GM12878 (cell line): ENCODE measurements at regions not wholly inside any gene's neighbourhood (a gene's known extent, or its start where the extent isn't known, plus 50 kb on each side); places are given as distances from the start of the nearest gene placed in this dataset.

Experiments used
- ATAC-seq: fragments of 200-7000 bp; cut with Tn5 transposase; 3 replicates; pipeline ENCODE4 v1.9.1; 2020; ENCODE audit warnings: mild to moderate bottlenecking, moderate library complexity
- BruUV-seq: library from RNA; stranded (reverse); fragments of 400-500 nt; replicated peaks from 2 replicates; lab custom pipeline; 2021; lab: Mats Ljungman, UMichigan
- CTCF ChIA-PET: fragments of 300-600 bp; sonication (Branson Sonifier 250); formaldehyde crosslinking; extraction: SDS; loops from one replicate; lab custom pipeline; 2021; ENCODE audit warnings: inconsistent platforms; lab: Yijun Ruan, JAX
- POLR2A ChIA-PET: fragments of 350-600 bp; formaldehyde crosslinking; extraction: SDS; loops from one replicate; lab custom pipeline; 2021; ENCODE audit warnings: inconsistent platforms; lab: Charles Lee
- RAD21 ChIA-PET: fragments of 300-600 bp; sonication (Branson Sonifier 250); formaldehyde crosslinking; loops from one replicate; lab custom pipeline; 2023; ENCODE audit warnings: antibody characterized with exemption; ENCODE audit not compliant: unreplicated experiment; lab: Charles Lee
- SMC1A ChIA-PET: fragments of 300-600 bp; sonication (Branson Sonifier 250); formaldehyde crosslinking; loops from one replicate; lab custom pipeline; 2023; ENCODE audit not compliant: unreplicated experiment, uncharacterized antibody; lab: Charles Lee
- DNase-seq: peaks from one replicate; pipeline ENCODE4 v3.0.0-alpha.2; 2011; ENCODE audit warnings: low read depth, low spot score
- FAIRE-seq: peaks from 3 replicates; lab custom pipeline; 2011; peaks lifted over from hg19 to GRCh38; lab: Jason Lieb, UNC
- H2AFZ ChIP-seq: 2 replicates; pipeline ENCODE4 v1.6.0; 2011; ENCODE audit warnings: low read depth, low read length, control low read depth; ENCODE audit not compliant: control insufficient read depth
- H3K27ac ChIP-seq: 2 replicates; pipeline ENCODE4 v1.5.1; 2011; ENCODE audit warnings: control low read depth; ENCODE audit not compliant: control insufficient read depth, insufficient read depth
- H3K27me3 ChIP-seq, 2 experiments: replicated peaks in 1 of 2; 2 replicates each; pipeline versions ENCODE4 v1.6.0 to v1.6.1; 2011; ENCODE audit warnings: low read length in 1 of 2; ENCODE audit not compliant: control insufficient read depth in 2 of 2, insufficient read depth in 2 of 2
- H3K36me3 ChIP-seq, 2 experiments: 2 replicates each; pipeline ENCODE4 v1.5.1; 2011; ENCODE audit warnings: low read length in 1 of 2; ENCODE audit not compliant: control insufficient read depth in 2 of 2, insufficient read depth in 2 of 2
- H3K4me1 ChIP-seq: 2 replicates; pipeline ENCODE4 v1.6.1; 2011; ENCODE audit warnings: mild to moderate bottlenecking, low read length, moderate library complexity, mixed read lengths; ENCODE audit not compliant: control insufficient read depth, insufficient read depth
- H3K4me2 ChIP-seq: 2 replicates; pipeline ENCODE4 v1.6.0; 2011; ENCODE audit warnings: control low read depth; ENCODE audit not compliant: control insufficient read depth, insufficient read depth
- H3K4me3 ChIP-seq: fragments of 200-600 bp; sonication (generic); 2 replicates; pipeline ENCODE4 v1.5.1; 2016
- H3K79me2 ChIP-seq: 2 replicates; pipeline ENCODE4 v1.6.0; 2011; ENCODE audit warnings: low read length; ENCODE audit not compliant: control insufficient read depth, insufficient read depth
- H3K9ac ChIP-seq: 2 replicates; pipeline ENCODE4 v1.8.0; 2011; ENCODE audit warnings: low read length, control low read depth, mixed read lengths; ENCODE audit not compliant: control insufficient read depth, insufficient read depth
- H3K9me3 ChIP-seq: replicated peaks from 3 replicates; pipeline ENCODE4 v1.5.1; 2011; ENCODE audit warnings: mild to moderate bottlenecking, low read length; ENCODE audit not compliant: control insufficient read depth, insufficient read depth
- H4K20me1 ChIP-seq: 2 replicates; pipeline ENCODE4 v1.6.0; 2011; ENCODE audit not compliant: control insufficient read depth, insufficient read depth
- BCL11A ChIP-seq: IDR thresholded peaks from 2 replicates; pipeline ENCODE4 v1.6.1; 2011; ENCODE audit warnings: low read depth, low read length
- BRCA1 ChIP-seq: IDR thresholded peaks from 2 replicates; pipeline ENCODE4 v1.6.1; 2011; ENCODE audit warnings: low read depth, low read length, improper control_type of control experiment
- CHD4 ChIP-seq: fragments of 200-600 bp; sonication (generic); IDR thresholded peaks from 2 replicates; pipeline ENCODE4 v1.6.1; 2016; ENCODE audit warnings: mild to moderate bottlenecking
- HDAC2 ChIP-seq: fragments of 200-600 bp; sonication (generic); IDR thresholded peaks from 2 replicates; pipeline ENCODE4 v1.6.1; 2017
- LARP7 ChIP-seq: fragments of 450-650 bp; IDR thresholded peaks from 2 replicates; pipeline ENCODE4 v1.6.1; 2017; ENCODE audit warnings: mild to moderate bottlenecking
- NBN ChIP-seq: fragments of 450-650 bp; IDR thresholded peaks from 2 replicates; pipeline ENCODE4 v1.6.1; 2016
- SMARCA5 ChIP-seq: fragments of 450-650 bp; IDR thresholded peaks from 2 replicates; pipeline ENCODE4 v1.6.1; 2017; ENCODE audit warnings: mild to moderate bottlenecking
- SUZ12 ChIP-seq: fragments of 200-600 bp; sonication (generic); IDR thresholded peaks from one replicate; pipeline ENCODE4 v1.6.1; 2018; ENCODE audit warnings: antibody characterized with exemption, mild to moderate bottlenecking; ENCODE audit not compliant: unreplicated experiment
- ZBTB4 ChIP-seq: fragments of 450-650 bp; formaldehyde crosslinking; IDR thresholded peaks from 2 replicates; pipeline ENCODE4 v1.4.0; 2022; ENCODE audit warnings: mild to moderate bottlenecking, moderate library complexity
- ZBTB40 ChIP-seq: fragments of 450-650 bp; IDR thresholded peaks from 2 replicates; pipeline ENCODE4 v1.6.1; 2016; ENCODE audit warnings: mild to moderate bottlenecking, moderate library complexity, borderline replicate concordance
- ZNF622 ChIP-seq: fragments of 450-650 bp; IDR thresholded peaks from 2 replicates; pipeline ENCODE4 v1.6.1; 2017; ENCODE audit warnings: mild to moderate bottlenecking, inconsistent platforms
- WGBS: methylation state at CpG from one replicate; pipeline ENCODE4 v1.1.6; 2016; ENCODE audit warnings: low lambda C conversion rate; ENCODE audit not compliant: insufficient replicate concordance, insufficient coverage; ENCODE audit errors: missing lambda C conversion rate; 5-methylcytosine and 5-hydroxymethylcytosine counted together
- in situ Hi-C: fragments of 300-500 bp; cut with MboI; formaldehyde crosslinking; loops from 9 replicates; pipeline ENCODE4 v1.14.3; 2018; ENCODE audit warnings: mixed read lengths
- intact Hi-C: fragments of 100-400 bp; cut with micrococcal nuclease; formaldehyde crosslinking; loops from one replicate; pipeline ENCODE4 v1.14.2; 2022; ENCODE audit not compliant: unreplicated experiment

- TF ChIP-seq HDAC2, result no peak
- TF ChIP-seq BRCA1, result no peak
- no peaks in the 10 kb centered on the region for H3K79me2 ChIP-seq
- BruUV-seq, result no TSS peak
- H3K27me3 ChIP-seq, result no peaks in the 10 kb centered on the region
- H3K9ac ChIP-seq, result no peak overlapping the region
- H3K9me3 ChIP-seq, result no peaks in the 10 kb centered on the region; the same call in 2 of the 3 replicates
- no peak overlapping the region for H2AFZ ChIP-seq
- CTCF ChIA-PET, result no interaction called here
- SMC1A ChIA-PET, result no interaction called here
- no peak overlapping the region for H3K27ac ChIP-seq
- H3K4me1 ChIP-seq, result no peaks in the 10 kb centered on the region
- POLR2A ChIA-PET, result no interaction called here
- H4K20me1 ChIP-seq, result no peaks in the 10 kb centered on the region
- ATAC-seq, result no peak
- H3K4me3 ChIP-seq, result no peak overlapping the region
- no peaks in the 10 kb centered on the region for H3K36me3 ChIP-seq
- 21% methylated on average over 11 of the region's 11 CpGs for WGBS
- intact Hi-C loops, result no loop called here
- H3K4me2 ChIP-seq, result no peak overlapping the region
- no peak for FAIRE-seq
- DNase-seq, result no peak
- RAD21 ChIA-PET, result no interaction called here
- in situ Hi-C loops, result no loop called here
Observed at GRCh38 chr10:130782467-130782866, 529.1 kb downstream of the TCERG1L start.

GRCh38 chr10:130784326-130784725, 527.2 kb downstream of the TCERG1L start:
- Histone ChIP-seq H3K79me2 (no peaks in the 10 kb centered on the region), H3K4me1 (no peaks in the 10 kb centered on the region), H4K20me1 (no peaks in the 10 kb centered on the region), H3K36me3 (no peaks in the 10 kb centered on the region), H3K4me2 (no peak overlapping the region), H3K9me3 (no peaks in the 10 kb centered on the region; the same call in 2 of the 3 replicates), H2AFZ (no peak overlapping the region), H3K27ac (no peak overlapping the region), H3K9ac (no peak overlapping the region), H3K27me3 (no peaks in the 10 kb centered on the region), H3K4me3 (no peak overlapping the region)
- SMC1A ChIA-PET, result no interaction called here
- no peak for ATAC-seq
- intact Hi-C loops (no loop called here), in situ Hi-C loops (no loop called here)
- CTCF ChIA-PET, result no interaction called here
- WGBS, result 49% methylated on average over 10 of the region's 12 CpGs
- RAD21 ChIA-PET, result no interaction called here
- BruUV-seq, result no TSS peak
- POLR2A ChIA-PET, result no interaction called here
- DNase-seq, result no peak
- FAIRE-seq, result no peak
- TF ChIP-seq BCL11A (no peak), ZNF622 (no peak), NBN (no peak), SMARCA5 (no peak), CHD4 (no peak), SUZ12 (no peak), ZBTB4 (CRISPR knock-in tag) (no peak), LARP7 (no peak), ZBTB40 (no peak)
